ENCODE measurements at regions not wholly inside any gene's neighbourhood (a gene's known extent, or its start where the extent isn't known, plus 50 kb on each side); places are given as distances from the start of the nearest gene placed in this dataset.

- TF ChIP-seq CTCF (conservative IDR thresholded peaks at IDR 0.05; ENCODE audit: low read depth, low read length) (no peak), EZH2 (IDR thresholded peaks at IDR 0.05; ENCODE audit: borderline replicate concordance, low read depth, low read length, poor library complexity, severe bottlenecking) (no peak)
These were observed 142.8 kb downstream of the BTG1 start for GRCh38 chr12:92002673-92003382.

Data from A673 (cell line).